ENCODE measurements at regions not wholly inside any gene's neighbourhood (a gene's known extent, or its start where the extent isn't known, plus 50 kb on each side); places are given as distances from the start of the nearest gene placed in this dataset.

- 0 out of 2 replicates have a peak, but pooled peaks have one; percentile 56 for TF ChIP-seq ZBTB38 (CRISPR knock-in tag; IDR thresholded peaks at IDR 0.05)
- peak; percentile 99 for TF ChIP-seq THRA (CRISPR knock-in tag; IDR thresholded peaks at IDR 0.05; ENCODE audit: borderline replicate concordance)
- TF ChIP-seq, protein P1, sequence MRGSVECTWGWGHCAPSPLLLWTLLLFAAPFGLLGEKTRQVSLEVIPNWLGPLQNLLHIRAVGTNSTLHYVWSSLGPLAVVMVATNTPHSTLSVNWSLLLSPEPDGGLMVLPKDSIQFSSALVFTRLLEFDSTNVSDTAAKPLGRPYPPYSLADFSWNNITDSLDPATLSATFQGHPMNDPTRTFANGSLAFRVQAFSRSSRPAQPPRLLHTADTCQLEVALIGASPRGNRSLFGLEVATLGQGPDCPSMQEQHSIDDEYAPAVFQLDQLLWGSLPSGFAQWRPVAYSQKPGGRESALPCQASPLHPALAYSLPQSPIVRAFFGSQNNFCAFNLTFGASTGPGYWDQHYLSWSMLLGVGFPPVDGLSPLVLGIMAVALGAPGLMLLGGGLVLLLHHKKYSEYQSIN (CRISPR knock-in tag; IDR thresholded peaks at IDR 0.05; ENCODE audit: borderline replicate concordance), result no peak
- TF ChIP-seq, protein P2, sequence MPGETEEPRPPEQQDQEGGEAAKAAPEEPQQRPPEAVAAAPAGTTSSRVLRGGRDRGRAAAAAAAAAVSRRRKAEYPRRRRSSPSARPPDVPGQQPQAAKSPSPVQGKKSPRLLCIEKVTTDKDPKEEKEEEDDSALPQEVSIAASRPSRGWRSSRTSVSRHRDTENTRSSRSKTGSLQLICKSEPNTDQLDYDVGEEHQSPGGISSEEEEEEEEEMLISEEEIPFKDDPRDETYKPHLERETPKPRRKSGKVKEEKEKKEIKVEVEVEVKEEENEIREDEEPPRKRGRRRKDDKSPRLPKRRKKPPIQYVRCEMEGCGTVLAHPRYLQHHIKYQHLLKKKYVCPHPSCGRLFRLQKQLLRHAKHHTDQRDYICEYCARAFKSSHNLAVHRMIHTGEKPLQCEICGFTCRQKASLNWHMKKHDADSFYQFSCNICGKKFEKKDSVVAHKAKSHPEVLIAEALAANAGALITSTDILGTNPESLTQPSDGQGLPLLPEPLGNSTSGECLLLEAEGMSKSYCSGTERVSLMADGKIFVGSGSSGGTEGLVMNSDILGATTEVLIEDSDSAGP (CRISPR knock-in tag; IDR thresholded peaks at IDR 0.05; ENCODE audit: borderline replicate concordance), result peak; percentile 39; the same call in 1 of the 2 replicates
- peak; percentile 85; the same call in 1 of the 2 replicates for TF ChIP-seq ZNF710 (CRISPR knock-in tag; IDR thresholded peaks at IDR 0.05; ENCODE audit: borderline replicate concordance)
- no peak for TF ChIP-seq CENPT (CRISPR knock-in tag; IDR thresholded peaks at IDR 0.05; ENCODE audit: low read depth)
- peak; percentile 77; the same call in 1 of the 2 replicates for TF ChIP-seq YEATS4 (CRISPR knock-in tag; IDR thresholded peaks at IDR 0.05; ENCODE audit: borderline replicate concordance)
- TF ChIP-seq ZNF512B (CRISPR knock-in tag; IDR thresholded peaks at IDR 0.05; ENCODE audit: borderline replicate concordance), result no peak
- no peak for TF ChIP-seq THAP7 (CRISPR knock-in tag; IDR thresholded peaks at IDR 0.05)
- peak; percentile 77; the same call in 1 of the 2 replicates for TF ChIP-seq ZBTB34 (CRISPR knock-in tag; IDR thresholded peaks at IDR 0.05)
Measured at GRCh38 chr5:158461240-158461854, 602.4 kb upstream of the CLINT1 start (continued).
